Neural cell (in vitro differentiated cells): ENCODE measurements at regions not wholly inside any gene's neighbourhood (a gene's known extent, or its start where the extent isn't known, plus 50 kb on each side); places are given as distances from the start of the nearest gene placed in this dataset.

Source experiments
- CTCF ChIP-seq: fragments of 450-650 bp; IDR thresholded peaks from 2 replicates; pipeline ENCODE4 v1.5.1; 2014; ENCODE audit warnings: antibody characterized with exemption, mild to moderate bottlenecking, moderate library complexity; ENCODE audit not compliant: poor library complexity, severe bottlenecking
- EP300 ChIP-seq: fragments of 450-650 bp; conservative IDR thresholded peaks from 2 replicates; pipeline ENCODE4 v1.6.1; 2014; ENCODE audit warnings: antibody characterized with exemption, mild to moderate bottlenecking, moderate library complexity; ENCODE audit not compliant: poor library complexity, severe bottlenecking
- EZH2 ChIP-seq: fragments of 200-600, 300-800 bp; shearing (Covaris generic), sonication (generic); IDR thresholded peaks from 2 replicates; pipeline ENCODE4 v1.6.1; 2014; ENCODE audit warnings: antibody characterized with exemption, low read length, borderline replicate concordance, mild to moderate bottlenecking; ENCODE audit not compliant: insufficient read depth, poor library complexity, severe bottlenecking
- MXI1 ChIP-seq: fragments of 450-650 bp; conservative IDR thresholded peaks from 2 replicates; pipeline ENCODE4 v1.6.1; 2014; ENCODE audit warnings: antibody characterized with exemption, mild to moderate bottlenecking; ENCODE audit not compliant: poor library complexity, severe bottlenecking
- POLR2AphosphoS5 ChIP-seq: IDR thresholded peaks from 2 replicates; pipeline ENCODE4 v1.6.1; 2012
- RAD21 ChIP-seq: fragments of 450-650 bp; conservative IDR thresholded peaks from 2 replicates; pipeline ENCODE4 v1.6.1; 2014; ENCODE audit warnings: antibody characterized with exemption, mild to moderate bottlenecking, moderate library complexity
- TAF1 ChIP-seq: IDR thresholded peaks from 2 replicates; pipeline ENCODE4 v1.6.1; 2012; ENCODE audit warnings: low read depth

DNA sequence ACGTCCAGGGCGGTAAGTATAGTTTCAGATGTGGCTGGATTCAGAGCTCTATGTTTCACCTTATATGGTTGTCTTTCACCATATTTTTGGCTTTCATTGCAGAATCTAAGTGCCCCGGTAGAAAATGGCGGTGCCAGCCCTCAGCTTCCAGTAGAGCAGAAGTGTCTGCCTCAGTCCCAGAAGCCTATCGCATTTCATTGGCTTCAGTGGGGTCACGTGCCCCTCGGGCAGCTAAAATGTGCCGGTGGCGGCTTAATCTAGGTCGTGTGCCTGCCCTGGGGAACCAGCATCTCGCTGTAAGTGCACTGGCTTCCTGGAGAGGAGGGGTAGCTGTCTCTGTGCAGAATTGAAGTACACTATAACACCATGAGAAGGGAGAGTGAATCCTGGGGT lies 107.4 kb upstream of the MAGI3 start:
- TF ChIP-seq EZH2 (no peak), CTCF (no peak), TAF1 (no peak), POLR2AphosphoS5 (no peak), MXI1 (no peak), EP300 (no peak), RAD21 (no peak)
